SIG-M5 treated with dmso at 0.1 percent for 504 hours (cell line): ENCODE measurements at regions not wholly inside any gene's neighbourhood (a gene's known extent, or its start where the extent isn't known, plus 50 kb on each side); places are given as distances from the start of the nearest gene placed in this dataset.
"Not testable (repeated sequence)": the region's sequence is repeated elsewhere in the genome, so short reads cannot be mapped to it uniquely, and the experiment has no call there.

ENCODE experiments used
- DNase-seq: peaks from one replicate; lab custom pipeline; 2025; ENCODE audit not compliant: unreplicated experiment; lab: John Stamatoyannopoulos, UW

DNA sequence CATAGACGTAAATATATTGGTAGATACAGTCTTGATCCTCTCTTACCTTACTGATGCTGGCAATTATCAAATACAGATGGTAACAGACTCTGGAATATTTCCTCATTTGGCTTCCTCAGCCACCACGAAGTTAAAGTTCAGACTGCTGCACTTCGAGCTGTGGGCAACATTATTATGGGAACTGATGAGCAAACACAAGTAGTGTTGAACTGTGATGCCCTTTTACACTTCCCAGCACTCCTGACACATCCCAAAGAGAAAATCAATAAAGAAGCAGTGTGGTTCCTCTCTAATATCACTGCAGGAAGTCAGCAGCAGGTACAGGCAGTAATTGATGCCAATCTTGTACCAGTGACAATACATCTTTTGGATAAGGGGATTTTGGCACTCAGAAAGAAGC, 162.7 kb upstream of the NT5E start:
- no peak for DNase-seq

DNA sequence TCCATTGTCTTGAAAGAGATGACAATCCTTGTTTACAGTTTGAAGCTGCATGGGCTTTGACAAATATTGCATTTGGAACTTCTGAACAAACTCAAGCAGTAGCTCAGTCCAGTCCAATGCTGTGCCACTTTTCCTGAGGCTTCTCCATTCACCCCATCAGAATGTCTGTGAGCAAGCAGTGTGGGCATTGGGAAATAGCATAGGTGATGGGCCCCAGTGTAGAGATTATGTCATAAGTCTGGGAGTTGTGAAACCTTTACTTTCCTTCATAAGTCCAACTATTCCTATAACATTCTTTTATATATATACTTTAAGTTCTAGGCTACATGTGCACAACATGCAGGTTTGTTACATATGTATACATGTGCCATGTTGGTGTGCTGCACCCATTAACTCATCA, 163.4 kb upstream of the NT5E start:
- DNase-seq: not testable (repeated sequence)

DNA sequence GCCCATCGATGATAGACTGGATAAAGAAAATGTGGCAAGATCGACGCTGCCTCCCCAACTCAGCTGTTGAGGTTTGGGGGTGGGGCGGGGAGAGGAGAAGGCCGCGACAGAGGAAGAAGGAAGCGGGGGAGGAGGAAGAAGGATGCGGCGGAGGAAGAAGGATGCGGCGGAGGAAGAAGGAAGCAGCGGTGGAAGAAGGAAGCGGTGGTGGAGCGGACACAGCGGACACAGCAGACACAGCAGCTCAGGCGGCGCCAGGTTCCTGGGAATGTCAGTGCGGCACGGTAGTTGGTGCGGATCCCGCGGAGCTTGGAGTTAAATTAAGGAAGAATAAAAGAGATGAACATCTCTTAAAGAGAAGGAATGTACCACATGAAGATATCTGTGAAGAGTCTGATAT, 163.9 kb upstream of the NT5E start:
- DNase-seq: no peak

DNA sequence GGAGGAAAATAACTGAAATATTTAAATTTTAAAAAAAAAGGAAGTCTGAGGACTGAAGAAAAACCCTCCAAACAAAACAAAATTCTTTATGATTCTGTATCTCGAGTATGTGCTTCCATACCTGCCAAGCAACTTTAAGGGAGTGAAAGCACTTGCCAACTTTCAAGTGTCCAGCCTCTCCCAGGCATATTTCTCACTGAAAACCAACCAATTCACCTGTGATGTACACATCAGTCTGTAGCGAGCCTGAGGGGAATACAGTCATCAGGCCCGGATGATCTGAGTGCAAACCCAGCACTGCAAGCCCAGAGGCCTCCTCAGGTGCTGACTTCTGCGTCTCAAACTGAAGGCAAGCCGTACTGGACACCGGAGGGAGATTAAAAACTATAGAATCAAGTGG, 164.8 kb upstream of the NT5E start:
- no peak for DNase-seq

DNA sequence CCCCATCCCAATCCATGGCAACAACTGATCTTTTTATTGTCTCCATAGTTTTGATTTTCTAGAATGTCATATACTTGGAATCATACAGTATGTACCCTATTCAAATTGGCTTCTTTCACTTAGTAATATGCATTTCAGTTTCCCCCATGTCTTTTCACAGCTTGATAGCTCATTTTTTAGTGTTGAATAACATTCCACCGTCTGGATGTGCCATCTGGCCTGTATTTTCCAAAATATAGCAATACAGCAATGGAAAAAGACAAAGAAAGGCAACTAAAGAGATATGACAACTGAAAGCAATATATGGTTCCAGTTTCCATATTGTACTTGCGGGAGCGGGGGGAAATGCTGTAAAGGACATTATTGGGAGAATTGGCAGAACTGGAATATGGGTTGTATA, 166.4 kb upstream of the NT5E start:
- DNase-seq: no peak

DNA sequence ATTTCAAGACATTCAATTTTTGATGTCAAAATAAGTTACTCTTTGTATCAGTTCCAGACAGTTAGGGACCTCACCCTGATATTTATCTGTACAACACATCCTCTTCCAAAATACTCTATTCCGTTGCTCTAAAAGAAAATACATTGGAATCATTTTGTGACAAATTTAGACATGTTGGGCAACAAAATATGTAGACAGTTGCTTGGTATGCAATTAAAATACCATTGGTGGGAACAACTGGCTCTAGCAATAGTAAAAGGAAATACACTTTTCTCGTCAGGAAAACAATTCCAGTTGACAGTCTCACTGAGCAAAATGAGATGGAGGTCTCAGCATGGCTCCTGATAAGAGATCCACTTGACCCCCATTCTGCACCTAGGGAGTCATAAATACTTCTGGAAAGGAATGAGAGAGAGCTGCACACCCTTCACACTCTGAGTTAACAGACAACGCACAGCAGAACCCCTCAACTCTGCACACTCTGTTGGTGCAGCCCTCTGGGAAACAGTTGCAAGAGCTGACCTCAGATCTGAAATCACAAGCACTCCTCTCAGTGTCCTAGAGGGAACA, 171.3 kb upstream of the NT5E start:
- DNase-seq: no peak

DNA sequence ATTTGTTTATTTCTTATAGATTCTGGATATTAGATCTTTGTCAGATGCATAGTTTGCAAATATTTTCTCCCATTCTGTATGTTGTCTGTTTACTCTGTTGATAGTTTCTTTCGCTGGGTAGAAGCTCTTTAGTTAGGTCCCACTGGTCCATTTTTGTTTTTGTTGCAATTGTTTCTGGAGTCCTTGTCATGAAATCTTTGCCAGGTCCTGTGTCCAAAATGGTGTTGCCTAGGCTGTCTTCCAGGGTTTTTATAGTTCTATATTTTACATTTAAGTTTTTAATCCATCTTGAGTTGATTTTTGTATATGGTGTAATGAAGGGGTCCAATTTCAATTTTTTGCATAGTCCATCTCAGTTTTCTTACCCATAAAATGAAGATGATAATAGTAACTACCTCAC, 173.9 kb upstream of the NT5E start:
- not testable (repeated sequence) for DNase-seq

DNA sequence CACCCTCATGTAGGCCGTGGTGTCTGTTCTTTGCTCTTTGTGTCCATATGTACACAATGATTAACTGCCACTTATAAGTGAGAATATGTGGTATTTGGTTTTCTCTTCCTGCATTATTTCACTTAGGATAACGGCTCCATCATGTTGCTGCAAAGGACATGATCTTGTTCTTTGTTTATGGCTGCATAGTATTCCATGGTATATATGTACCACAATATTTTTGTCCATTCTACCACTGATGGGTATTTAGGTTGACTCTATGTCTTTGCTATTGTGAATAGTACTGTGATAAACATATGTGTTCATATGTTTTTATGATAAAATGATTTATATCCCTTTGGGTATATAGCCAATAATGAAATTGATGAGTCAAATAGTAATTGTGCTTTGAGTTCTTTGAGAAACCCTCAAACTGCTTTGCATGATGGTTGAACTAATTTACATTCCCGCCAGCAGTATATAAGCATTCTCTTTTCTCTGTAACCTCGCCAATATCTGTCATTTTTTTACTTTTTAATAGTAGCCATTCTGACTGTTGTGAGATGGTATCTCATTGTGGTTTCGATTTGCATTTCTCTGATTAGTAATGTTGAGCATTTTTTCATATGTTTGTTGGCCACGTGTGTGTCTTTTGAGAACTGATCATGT, 174.4 kb upstream of the NT5E start:
- DNase-seq: no peak

DNA sequence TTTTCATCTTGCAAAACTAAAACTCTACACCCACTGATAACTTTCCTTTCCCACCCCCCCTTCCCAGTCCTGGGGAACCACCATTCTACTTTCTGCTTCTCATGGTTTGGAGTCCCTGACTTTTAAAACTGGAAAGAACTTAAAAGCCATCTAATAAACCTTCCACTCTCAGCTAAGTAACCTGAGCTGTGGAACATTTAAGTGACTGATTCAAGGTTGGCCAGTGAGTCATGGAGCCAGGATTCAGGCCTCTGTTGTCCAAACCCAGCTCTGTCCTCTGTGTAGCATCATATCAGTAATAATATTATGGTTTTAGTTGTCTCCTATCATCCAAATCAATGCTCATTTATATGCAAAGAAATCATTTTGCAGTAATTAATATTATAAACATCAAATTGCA, 176.0 kb upstream of the NT5E start:
- DNase-seq: no peak

DNA sequence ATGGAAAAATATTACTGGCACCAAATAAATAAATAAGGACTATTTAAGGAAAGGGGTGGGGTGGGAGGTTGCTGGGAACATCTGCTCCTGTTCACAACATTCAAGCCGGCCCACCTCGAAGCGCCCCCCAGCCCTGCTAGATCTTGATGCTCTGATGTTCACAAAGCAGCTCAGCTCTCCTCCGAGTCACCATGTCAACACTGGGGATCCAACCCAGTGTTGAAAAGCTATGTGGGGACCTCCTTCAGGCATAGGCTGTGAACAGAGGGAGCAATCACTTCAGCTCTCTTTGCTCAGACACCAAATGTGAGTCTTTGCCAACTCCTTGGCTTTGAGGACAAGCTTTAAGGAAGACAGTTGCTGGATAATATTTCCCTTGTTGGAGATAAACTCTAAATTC, 176.8 kb upstream of the NT5E start:
- no peak for DNase-seq

DNA sequence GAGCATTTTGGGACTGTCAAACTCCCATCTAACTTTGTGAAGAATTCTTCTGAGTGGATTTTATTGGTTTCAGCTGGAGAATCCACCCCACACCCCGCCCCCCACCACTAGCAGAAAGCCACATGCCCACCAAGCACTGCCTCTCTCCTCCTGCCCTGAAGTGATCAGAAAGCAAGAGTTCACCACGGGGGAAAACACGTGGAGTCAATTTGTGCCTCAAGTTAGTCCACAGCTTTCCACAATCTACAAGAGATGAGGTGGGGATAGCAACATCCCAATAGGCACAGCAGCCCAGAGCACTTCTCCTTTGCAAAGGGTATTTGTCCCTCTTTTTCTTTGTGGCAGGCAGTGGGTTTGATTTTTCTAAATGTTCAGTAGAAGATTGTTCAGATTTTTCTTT, 177.3 kb upstream of the NT5E start:
- DNase-seq: no peak

DNA sequence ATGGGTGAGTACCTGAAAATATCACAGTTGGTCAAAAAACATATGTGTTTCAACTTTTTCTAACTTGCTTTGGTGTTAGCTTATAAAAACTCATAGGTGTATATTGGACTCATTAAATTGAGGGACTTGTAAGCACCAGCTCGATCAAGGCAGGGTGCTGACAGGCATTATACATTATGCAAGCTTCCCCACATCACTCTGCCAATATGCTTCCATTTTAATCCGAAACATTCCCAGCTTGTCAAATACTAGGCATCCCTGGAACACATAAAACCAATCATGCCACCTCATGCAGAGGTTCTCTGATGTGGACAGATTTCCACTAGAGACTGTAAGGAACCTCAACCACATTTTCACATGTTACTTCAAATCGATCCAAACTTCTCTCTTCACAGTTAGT, 187.3 kb upstream of the NT5E start:
- no peak for DNase-seq

DNA sequence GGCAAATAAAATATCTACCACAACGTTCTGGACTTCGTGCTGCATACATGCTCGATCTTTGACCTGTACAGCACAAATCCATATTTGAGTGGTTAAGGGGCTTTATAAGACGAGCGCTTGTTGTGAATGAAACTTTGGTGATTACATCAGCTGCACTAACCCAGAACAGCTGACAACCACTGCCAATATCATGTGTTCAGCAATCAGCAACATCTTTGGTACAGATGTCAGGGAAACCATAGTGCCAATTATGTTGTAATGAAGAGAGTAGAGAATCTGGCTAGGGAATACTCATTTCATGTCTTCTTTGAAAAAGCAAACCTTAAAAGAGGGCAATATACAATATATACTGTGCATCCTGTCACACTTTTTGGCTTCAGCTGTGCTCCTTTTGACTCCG, 188.6 kb upstream of the NT5E start:
- no peak for DNase-seq

DNA sequence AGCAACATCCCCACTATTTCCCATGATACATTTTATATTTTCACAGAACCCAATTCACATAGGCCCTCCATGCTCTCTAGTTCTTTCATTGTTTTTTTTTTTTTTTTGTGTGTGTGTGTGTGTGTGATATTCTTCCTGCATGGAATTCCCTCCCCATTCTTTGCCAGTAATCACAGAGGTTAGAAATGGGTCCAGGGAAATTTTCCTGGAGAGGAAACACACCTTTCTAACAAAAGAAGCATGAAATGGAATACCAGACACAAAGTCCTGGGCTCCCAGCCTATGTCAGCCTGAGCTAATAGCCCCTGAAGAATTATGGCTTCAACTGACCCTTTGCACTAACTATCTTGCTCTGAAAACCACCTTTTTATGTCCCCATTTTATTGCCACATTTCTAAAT, 194.2 kb upstream of the NT5E start:
- no peak for DNase-seq

DNA sequence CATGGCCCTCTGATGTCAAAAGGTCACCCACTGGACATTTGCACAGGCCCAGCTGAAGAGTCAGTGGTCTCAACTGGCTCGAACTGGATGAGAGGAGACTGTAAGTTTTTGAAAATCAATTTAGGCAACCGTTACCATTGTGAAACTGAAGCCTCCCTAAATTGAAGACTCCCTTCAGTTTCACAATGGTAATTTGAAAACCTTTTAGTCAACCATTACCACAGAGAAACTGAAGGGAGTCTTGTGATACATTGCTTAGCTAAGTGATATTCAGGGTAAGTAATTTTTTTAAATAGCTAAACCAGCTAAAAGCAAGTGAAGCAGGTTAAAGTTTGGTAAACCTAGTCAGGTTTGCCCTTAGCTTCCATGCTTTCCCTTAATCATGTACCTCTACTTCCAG, 197.3 kb upstream of the NT5E start:
- no peak for DNase-seq

DNA sequence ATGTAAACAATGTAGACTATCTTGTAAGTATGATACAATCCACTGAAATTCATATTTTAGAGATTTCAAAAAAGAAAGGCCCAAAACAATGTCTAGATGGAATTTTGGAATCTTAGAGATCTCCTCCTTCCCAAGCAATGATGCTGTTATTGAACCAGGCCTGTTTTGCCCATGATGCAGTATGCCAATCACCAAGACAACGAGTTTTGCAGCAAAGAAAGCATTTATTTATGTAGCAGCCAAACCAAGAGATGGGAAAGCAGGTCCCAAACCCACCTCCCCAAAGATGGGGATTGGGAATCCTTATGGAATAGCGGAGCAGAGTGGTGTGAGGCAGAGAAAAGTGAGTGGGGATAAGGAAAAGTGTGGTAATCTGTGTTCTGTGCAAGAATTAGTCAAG, 197.8 kb upstream of the NT5E start:
- DNase-seq: no peak

DNA sequence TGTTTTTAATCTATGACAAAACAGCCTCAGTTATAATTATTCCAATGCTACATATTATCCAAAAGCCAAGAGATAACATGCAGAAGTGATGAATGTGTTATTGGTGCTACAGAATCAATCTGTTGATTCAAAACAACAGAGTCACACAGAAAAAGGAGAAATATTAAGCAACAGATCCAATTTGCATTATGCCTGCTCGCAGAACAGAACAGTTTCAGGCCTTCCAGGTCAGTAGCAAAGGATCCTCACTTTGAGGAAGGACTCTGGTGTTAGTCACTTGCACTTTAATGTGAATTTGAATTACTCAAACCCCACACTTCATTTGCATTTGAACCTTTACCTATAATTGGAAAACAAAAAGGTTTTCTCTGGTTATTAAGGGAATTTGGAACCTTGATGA, 198.6 kb upstream of the NT5E start:
- DNase-seq: no peak

DNA sequence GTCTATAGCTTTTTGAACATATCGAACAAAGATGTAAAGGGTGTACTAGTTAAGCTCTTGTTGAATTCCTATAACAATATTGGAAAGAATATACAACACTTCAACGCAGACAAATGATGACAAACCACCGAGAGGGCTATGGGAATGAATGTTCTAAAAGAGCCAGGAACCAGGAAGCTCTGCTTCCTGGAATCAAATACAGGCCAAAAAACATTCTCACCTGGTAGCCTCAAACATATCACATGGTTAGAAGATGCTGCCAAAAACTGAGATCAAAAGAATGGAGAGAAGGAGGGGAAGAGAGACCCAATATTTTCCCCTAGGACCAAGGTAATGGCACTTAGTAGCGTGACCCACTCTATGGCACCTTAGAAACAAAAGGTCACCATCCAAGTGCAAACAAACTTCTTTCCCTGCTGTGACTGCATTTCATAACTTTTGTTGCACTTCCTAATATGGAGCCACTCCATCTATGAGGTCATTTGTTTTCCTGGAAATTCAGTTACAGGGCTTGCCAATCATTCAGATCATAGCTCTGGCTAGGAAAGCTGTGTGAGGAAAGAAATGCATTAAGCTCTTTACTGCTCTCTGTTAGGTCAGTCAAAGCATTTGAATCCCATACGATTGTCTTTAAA, 199.2 kb upstream of the NT5E start:
- DNase-seq: no peak

DNA sequence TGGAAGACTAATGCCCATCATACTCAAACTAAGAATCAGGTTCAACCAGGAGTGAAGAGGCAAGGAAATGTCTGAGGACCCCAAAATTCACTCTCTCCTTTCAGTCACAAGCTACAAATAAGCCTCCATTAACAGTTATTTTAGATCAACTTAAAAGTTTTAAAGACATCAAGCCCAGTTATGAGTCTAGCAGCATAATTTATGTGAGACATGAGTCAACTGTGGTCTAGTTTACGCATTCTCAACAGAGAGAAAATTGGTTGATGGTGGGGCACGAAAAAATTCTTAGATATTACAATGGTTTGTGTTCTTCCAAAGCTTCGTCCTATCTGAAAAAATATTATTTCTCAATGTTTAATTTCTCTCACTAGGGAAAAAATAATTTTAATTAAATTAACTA, 204.9 kb upstream of the NT5E start:
- no peak for DNase-seq

DNA sequence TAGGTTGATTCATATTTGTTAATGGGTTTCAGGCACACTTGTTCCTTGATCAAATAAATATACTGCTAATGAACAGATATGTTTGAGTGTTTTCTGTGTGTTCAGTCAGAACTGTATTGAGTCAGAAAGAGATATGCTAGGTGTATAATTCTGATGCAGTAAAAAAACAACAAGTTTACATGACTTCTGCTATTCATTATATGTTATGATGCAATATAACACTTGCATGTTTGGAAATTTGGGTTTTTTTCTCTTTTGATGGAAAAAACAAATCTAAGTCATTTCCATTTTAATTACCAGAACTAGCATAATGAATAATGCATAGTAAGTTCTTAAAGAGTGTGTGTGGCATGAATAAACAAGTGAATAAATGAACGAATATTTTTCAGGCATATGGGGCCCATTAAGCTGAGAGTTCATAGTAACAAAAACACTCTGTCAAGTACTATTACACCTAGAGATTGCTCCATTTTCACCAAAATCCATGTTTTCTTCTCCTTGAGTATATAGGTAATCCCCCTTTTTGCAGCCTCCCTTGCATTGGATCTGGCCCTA, 208.3 kb upstream of the NT5E start:
- no peak for DNase-seq

DNA sequence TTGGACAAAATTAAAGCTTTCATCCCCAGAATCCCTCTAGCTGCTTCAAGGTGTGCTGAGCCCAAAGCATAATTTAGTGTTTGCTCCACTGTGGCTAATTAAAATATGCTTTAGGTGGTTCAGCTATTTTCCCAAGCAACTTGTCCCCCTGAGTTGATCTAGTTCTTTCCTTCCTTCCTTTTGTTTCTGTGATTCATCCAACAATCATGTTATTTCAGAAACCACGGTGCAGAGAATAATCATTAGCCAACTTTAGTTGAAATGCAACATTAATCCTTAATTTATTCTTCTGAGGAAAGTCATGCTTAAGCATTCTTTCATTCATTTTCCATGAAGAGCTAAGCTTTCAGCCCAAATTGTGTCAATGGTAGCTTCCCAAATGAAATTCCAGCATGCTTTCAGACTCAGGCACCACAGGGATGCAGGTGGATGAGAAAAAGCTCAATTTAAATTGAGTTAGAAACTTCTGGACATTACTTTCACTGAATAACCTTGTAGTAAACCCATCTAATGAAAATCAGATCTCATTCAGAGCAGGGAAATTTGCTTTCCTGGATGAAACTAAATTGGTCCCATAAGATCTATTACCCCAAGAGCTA, 209.0 kb upstream of the NT5E start:
- no peak for DNase-seq

DNA sequence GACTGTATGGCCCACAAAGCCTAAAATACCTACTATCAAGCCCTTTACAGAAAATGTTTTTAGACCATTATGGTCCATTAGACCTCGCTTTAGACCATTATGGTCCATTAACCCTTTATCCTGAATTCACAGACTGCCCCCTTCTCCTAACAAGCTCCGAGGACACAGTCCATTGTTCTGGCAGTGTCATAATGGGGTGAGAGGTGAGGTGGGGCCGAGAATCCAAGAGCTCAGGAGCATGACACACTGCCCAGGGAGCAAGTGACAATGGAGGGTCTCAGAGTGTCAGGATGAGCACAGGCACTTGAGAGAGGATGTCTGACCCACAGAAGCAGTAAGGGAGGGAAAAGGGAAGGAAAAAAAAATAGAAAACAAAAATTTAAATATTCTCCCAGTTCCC, 212.4 kb upstream of the NT5E start:
- no peak for DNase-seq
